CD4-positive, alpha-beta T cell (primary cell): ENCODE measurements at regions not wholly inside any gene's neighbourhood (a gene's known extent, or its start where the extent isn't known, plus 50 kb on each side); places are given as distances from the start of the nearest gene placed in this dataset.

ENCODE experiments used
- ATAC-seq: fragments of 200-7000 bp; cut with Tn5 transposase; one replicate; pipeline ENCODE4 v1.10.0; 2022; ENCODE audit warnings: mild to moderate bottlenecking; ENCODE audit not compliant: poor library complexity
- CTCF ChIA-PET: fragments of 350-600 bp; sonication (Branson Sonifier 250); formaldehyde crosslinking; loops from one replicate; lab custom pipeline; 2021; ENCODE audit warnings: antibody characterized with exemption, inconsistent platforms; lab: Charles Lee
- POLR2A ChIA-PET: fragments of 350-600 bp; sonication (Branson Sonifier 250); formaldehyde crosslinking; loops from one replicate; lab custom pipeline; 2021; ENCODE audit warnings: antibody characterized with exemption, inconsistent platforms; lab: Charles Lee
- DNase-seq, 14 experiments: peaks; one replicate each; pipeline ENCODE4 v3.0.0-alpha.2; 2013 to 2020; ENCODE audit warnings: mixed read lengths in 2 of 14
- H3K27ac ChIP-seq, 2 donors: one replicate each; pipeline versions ENCODE4 v1.5.1 to v1.7.0; 2013; ENCODE audit warnings: low read length in 2 of 2, low read depth in 1 of 2, mild to moderate bottlenecking in 1 of 2
- H3K27me3 ChIP-seq, 2 experiments: 1 replicate in 1 of 2; 2 replicates in 1 of 2; pipeline versions ENCODE4 v1.6.1 to v1.7.0; 2013; ENCODE audit warnings: low read length in 2 of 2, control low read depth in 1 of 2, mild to moderate bottlenecking in 1 of 2, moderate library complexity in 1 of 2; ENCODE audit not compliant: insufficient read depth in 2 of 2, control insufficient read depth in 1 of 2
- H3K36me3 ChIP-seq: one replicate; pipeline ENCODE4 v1.6.1; 2013; ENCODE audit warnings: low read length, control low read depth; ENCODE audit not compliant: insufficient read depth
- H3K4me1 ChIP-seq: one replicate; pipeline ENCODE4 v1.6.1; 2013; ENCODE audit warnings: low read length, control low read depth; ENCODE audit not compliant: insufficient read depth
- H3K4me3 ChIP-seq: one replicate; pipeline ENCODE4 v1.5.1; 2013; ENCODE audit warnings: mild to moderate bottlenecking, low read length, moderate library complexity
- H3K9me3 ChIP-seq, 2 experiments: 1 replicate in 1 of 2; 2 replicates in 1 of 2; pipeline versions ENCODE4 v1.6.1 to v1.7.0; 2013; ENCODE audit warnings: low read length in 2 of 2, mild to moderate bottlenecking in 2 of 2, control low read depth in 1 of 2, moderate library complexity in 1 of 2; ENCODE audit not compliant: control insufficient read depth in 1 of 2, insufficient read depth in 1 of 2
- H3K27ac Mint-ChIP-seq: one replicate; pipeline ENCODE4 v1.8.0; 2020; ENCODE audit warnings: mixed read lengths
- H3K27me3 Mint-ChIP-seq: one replicate; pipeline ENCODE4 v1.8.0; 2021; ENCODE audit warnings: mixed read lengths
- H3K36me3 Mint-ChIP-seq: one replicate; pipeline ENCODE4 v1.8.0; 2021; ENCODE audit warnings: low read depth, mixed read lengths
- H3K4me1 Mint-ChIP-seq: one replicate; pipeline ENCODE4 v1.8.0; 2021; ENCODE audit warnings: low read depth, mixed read lengths
- H3K4me3 Mint-ChIP-seq: one replicate; pipeline ENCODE4 v1.8.0; 2020; ENCODE audit warnings: mild to moderate bottlenecking, mixed read lengths
- H3K9me3 Mint-ChIP-seq: one replicate; pipeline ENCODE4 v1.8.0; 2020; ENCODE audit warnings: mixed read lengths
- intact Hi-C, 2 experiments: fragments of 100-400 bp; cut with DNase I in 1 of 2; cut with micrococcal nuclease in 1 of 2; formaldehyde crosslinking; loops; one replicate each; pipeline versions ENCODE4 v1.15.1 to v1.9.0; 2023 to 2025; cut with DNase I, micrococcal nuclease
- TF ChIP-seq, protein P1 (sequence below): fragments of 200-600 bp; IDR thresholded peaks from one replicate; pipeline ENCODE4 v1.8.0; 2022; ENCODE audit warnings: antibody characterized with exemption, mild to moderate bottlenecking

DNA sequence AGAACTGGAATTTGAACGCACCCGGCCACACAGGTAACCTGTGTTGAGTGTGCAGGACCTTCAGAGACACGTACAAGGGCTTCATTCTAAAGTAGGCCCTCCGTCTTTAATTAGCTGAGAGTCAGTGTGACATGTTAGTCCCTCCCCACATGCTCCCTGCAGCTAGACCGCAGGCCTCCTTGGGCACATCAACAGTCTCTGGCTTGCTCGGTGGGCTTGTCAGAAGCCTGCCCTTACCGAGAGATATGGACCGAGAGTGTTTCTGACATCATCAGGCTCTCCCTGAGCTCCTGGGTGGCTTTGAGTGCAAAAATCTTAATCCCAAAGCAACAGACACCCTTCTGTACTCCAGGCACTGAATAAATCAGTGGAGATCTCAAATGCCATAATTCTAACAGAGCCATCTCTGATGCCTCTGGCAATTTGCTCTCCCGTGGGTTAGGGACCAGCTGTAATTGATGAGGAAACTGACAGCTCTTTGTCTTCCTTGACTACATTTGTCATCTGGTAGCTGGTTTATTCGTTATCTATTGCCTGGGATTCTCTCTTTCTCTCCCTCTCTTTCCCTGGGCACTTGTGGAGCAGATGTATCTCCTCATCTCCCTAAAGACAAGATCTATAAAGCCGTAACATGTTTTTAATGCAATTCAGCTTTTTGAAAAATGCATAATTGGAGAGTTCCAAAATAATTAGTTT lies 850.6 kb downstream of the TYW1 start:
- Mint-ChIP-seq H3K4me3 (no peak overlapping the region), H3K27ac (no peak overlapping the region), H3K4me1 (no peaks in the 10 kb centered on the region), H3K9me3 (no peaks in the 10 kb centered on the region), H3K27me3 (no peaks in the 10 kb centered on the region), H3K36me3 (no peaks in the 10 kb centered on the region)
- H3K4me1 ChIP-seq, result no peaks in the 10 kb centered on the region
- ChIA-PET CTCF (no interaction called here), POLR2A (no interaction called here)
- peaks cover 0 to 12% of the 10 kb centered on the region in 2 experiments for H3K9me3 ChIP-seq
- no peak overlapping the region for H3K4me3 ChIP-seq
- H3K27me3 ChIP-seq, result no peaks in the 10 kb centered on the region
- no peak overlapping the region for H3K27ac ChIP-seq
- H3K36me3 ChIP-seq, result no peaks in the 10 kb centered on the region
- DNase-seq (no peak), ATAC-seq (no peak)
- intact Hi-C loops, result no loop called here
- TF ChIP-seq, protein P1, sequence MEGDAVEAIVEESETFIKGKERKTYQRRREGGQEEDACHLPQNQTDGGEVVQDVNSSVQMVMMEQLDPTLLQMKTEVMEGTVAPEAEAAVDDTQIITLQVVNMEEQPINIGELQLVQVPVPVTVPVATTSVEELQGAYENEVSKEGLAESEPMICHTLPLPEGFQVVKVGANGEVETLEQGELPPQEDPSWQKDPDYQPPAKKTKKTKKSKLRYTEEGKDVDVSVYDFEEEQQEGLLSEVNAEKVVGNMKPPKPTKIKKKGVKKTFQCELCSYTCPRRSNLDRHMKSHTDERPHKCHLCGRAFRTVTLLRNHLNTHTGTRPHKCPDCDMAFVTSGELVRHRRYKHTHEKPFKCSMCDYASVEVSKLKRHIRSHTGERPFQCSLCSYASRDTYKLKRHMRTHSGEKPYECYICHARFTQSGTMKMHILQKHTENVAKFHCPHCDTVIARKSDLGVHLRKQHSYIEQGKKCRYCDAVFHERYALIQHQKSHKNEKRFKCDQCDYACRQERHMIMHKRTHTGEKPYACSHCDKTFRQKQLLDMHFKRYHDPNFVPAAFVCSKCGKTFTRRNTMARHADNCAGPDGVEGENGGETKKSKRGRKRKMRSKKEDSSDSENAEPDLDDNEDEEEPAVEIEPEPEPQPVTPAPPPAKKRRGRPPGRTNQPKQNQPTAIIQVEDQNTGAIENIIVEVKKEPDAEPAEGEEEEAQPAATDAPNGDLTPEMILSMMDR, result no peak

DNA sequence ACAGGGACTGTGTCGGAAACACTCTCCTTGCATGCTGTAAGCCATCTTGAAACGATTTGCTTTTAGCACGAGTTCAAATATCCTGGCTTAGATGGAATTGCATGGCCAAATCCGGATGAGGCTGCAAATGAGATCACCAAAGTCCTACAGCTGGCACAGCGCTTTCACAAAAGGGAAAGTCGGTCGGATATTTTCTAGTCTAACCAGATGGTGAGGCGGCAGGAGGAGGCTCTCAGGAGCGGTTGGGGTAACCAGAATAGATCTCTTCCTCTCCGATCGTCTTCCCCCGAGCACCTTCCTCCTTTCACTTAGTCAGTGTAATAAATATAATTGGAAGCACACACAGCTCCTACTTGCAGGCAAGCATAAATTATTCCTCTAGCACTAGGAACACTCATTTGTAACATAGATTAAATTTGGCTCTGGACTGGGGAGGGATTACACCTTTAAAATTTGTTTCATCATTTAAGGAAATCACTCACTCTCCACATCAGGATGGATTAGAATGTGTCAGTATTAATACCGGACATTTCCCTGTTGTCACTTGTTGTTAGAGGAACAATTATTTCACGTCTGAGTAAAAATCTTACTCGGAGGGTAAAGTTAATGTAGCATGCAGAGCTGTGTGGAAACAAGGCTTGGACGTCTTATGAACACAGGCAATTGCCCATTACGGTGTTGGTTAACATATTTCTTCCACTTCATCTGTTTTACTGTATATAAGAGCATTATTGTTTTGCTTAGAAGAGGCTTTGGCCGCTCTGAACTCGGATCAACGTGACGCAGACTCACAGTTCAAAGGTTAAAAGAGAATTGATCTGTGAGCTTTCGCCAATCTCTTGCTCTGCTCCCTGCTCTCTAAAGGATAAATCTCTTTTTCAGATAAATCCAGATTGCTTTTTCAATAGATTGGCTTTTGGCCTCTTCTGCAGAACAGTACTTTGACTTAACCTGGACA lies 857.9 kb downstream of the TYW1 start:
- ChIA-PET POLR2A (no interaction called here), CTCF (no interaction called here)
- no peaks in the 10 kb centered on the region for H3K36me3 Mint-ChIP-seq
- Histone ChIP-seq H3K4me1 (no peaks in the 10 kb centered on the region), H3K27ac (no peak overlapping the region), H3K36me3 (no peaks in the 10 kb centered on the region), H3K27me3 (no peaks in the 10 kb centered on the region), H3K4me3 (no peak overlapping the region), H3K9me3 (peaks cover 0 to 17% of the 10 kb centered on the region in 2 experiments)
- ATAC-seq (no peak), DNase-seq (no peak)
- H3K4me1 Mint-ChIP-seq, result no peaks in the 10 kb centered on the region
- H3K9me3 Mint-ChIP-seq, result peaks cover 3% of the 10 kb centered on the region
- H3K27me3 Mint-ChIP-seq, result no peaks in the 10 kb centered on the region
- no peak overlapping the region for H3K27ac Mint-ChIP-seq
- H3K4me3 Mint-ChIP-seq, result no peak overlapping the region
- intact Hi-C loops, result no loop called here
- TF ChIP-seq, protein P1, result no peak

DNA sequence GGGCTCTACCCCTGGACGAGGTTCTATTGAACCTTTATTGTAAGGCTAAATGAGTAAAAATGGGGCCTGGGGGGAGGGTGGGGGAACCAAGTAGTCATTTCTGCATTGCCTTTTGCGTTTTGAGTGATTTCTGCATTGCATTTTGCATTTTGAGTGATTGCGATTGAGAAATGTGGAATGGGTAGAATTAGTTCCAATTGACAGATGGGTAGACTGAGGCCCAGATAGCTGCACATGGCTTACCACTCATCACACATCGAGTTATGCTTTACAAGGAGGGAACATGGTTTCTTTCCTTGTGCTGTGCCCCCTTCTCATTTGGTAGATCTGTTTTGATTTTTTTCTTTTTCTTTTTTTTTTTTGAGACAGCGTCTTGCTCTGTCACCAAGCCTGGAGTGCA lies 858.7 kb downstream of the TYW1 start:
- Histone ChIP-seq H3K9me3 (peaks cover 0 to 19% of the 10 kb centered on the region in 2 experiments), H3K27ac (no peak overlapping the region), H3K4me3 (no peak overlapping the region), H3K27me3 (no peaks in the 10 kb centered on the region), H3K36me3 (no peaks in the 10 kb centered on the region), H3K4me1 (no peaks in the 10 kb centered on the region)
- intact Hi-C loops, result no loop called here
- TF ChIP-seq, protein P1, result no peak
- no peak for ATAC-seq
- H3K4me1 Mint-ChIP-seq, result no peaks in the 10 kb centered on the region
- H3K36me3 Mint-ChIP-seq, result no peaks in the 10 kb centered on the region
- ChIA-PET POLR2A (no interaction called here), CTCF (no interaction called here)
- no peak for DNase-seq
- H3K4me3 Mint-ChIP-seq, result no peak overlapping the region
- H3K27ac Mint-ChIP-seq, result no peak overlapping the region
- no peaks in the 10 kb centered on the region for H3K27me3 Mint-ChIP-seq
- peaks cover 3% of the 10 kb centered on the region for H3K9me3 Mint-ChIP-seq
